GM12878 (cell line): ENCODE measurements at regions not wholly inside any gene's neighbourhood (a gene's known extent, or its start where the extent isn't known, plus 50 kb on each side); places are given as distances from the start of the nearest gene placed in this dataset.

ENCODE experiments used
- ATAC-seq: fragments of 200-7000 bp; cut with Tn5 transposase; 3 replicates; pipeline ENCODE4 v1.9.1; 2020; ENCODE audit warnings: mild to moderate bottlenecking, moderate library complexity
- BruUV-seq: library from RNA; stranded (reverse); fragments of 400-500 nt; replicated peaks from 2 replicates; lab custom pipeline; 2021; lab: Mats Ljungman, UMichigan
- CTCF ChIA-PET: fragments of 300-600 bp; sonication (Branson Sonifier 250); formaldehyde crosslinking; extraction: SDS; loops from one replicate; lab custom pipeline; 2021; ENCODE audit warnings: inconsistent platforms; lab: Yijun Ruan, JAX
- POLR2A ChIA-PET: fragments of 350-600 bp; formaldehyde crosslinking; extraction: SDS; loops from one replicate; lab custom pipeline; 2021; ENCODE audit warnings: inconsistent platforms; lab: Charles Lee
- RAD21 ChIA-PET: fragments of 300-600 bp; sonication (Branson Sonifier 250); formaldehyde crosslinking; loops from one replicate; lab custom pipeline; 2023; ENCODE audit warnings: antibody characterized with exemption; ENCODE audit not compliant: unreplicated experiment; lab: Charles Lee
- SMC1A ChIA-PET: fragments of 300-600 bp; sonication (Branson Sonifier 250); formaldehyde crosslinking; loops from one replicate; lab custom pipeline; 2023; ENCODE audit not compliant: unreplicated experiment, uncharacterized antibody; lab: Charles Lee
- DNase-seq: peaks from one replicate; pipeline ENCODE4 v3.0.0-alpha.2; 2011; ENCODE audit warnings: low read depth, low spot score
- FAIRE-seq: peaks from 3 replicates; lab custom pipeline; 2011; peaks lifted over from hg19 to GRCh38; lab: Jason Lieb, UNC
- H2AFZ ChIP-seq: 2 replicates; pipeline ENCODE4 v1.6.0; 2011; ENCODE audit warnings: low read depth, low read length, control low read depth; ENCODE audit not compliant: control insufficient read depth
- H3K27ac ChIP-seq: 2 replicates; pipeline ENCODE4 v1.5.1; 2011; ENCODE audit warnings: control low read depth; ENCODE audit not compliant: control insufficient read depth, insufficient read depth
- H3K27me3 ChIP-seq, 2 experiments: replicated peaks in 1 of 2; 2 replicates each; pipeline versions ENCODE4 v1.6.0 to v1.6.1; 2011; ENCODE audit warnings: low read length in 1 of 2; ENCODE audit not compliant: control insufficient read depth in 2 of 2, insufficient read depth in 2 of 2
- H3K36me3 ChIP-seq, 2 experiments: 2 replicates each; pipeline ENCODE4 v1.5.1; 2011; ENCODE audit warnings: low read length in 1 of 2; ENCODE audit not compliant: control insufficient read depth in 2 of 2, insufficient read depth in 2 of 2
- H3K4me1 ChIP-seq: 2 replicates; pipeline ENCODE4 v1.6.1; 2011; ENCODE audit warnings: mild to moderate bottlenecking, low read length, moderate library complexity, mixed read lengths; ENCODE audit not compliant: control insufficient read depth, insufficient read depth
- H3K4me2 ChIP-seq: 2 replicates; pipeline ENCODE4 v1.6.0; 2011; ENCODE audit warnings: control low read depth; ENCODE audit not compliant: control insufficient read depth, insufficient read depth
- H3K4me3 ChIP-seq: fragments of 200-600 bp; sonication (generic); 2 replicates; pipeline ENCODE4 v1.5.1; 2016
- H3K79me2 ChIP-seq: 2 replicates; pipeline ENCODE4 v1.6.0; 2011; ENCODE audit warnings: low read length; ENCODE audit not compliant: control insufficient read depth, insufficient read depth
- H3K9ac ChIP-seq: 2 replicates; pipeline ENCODE4 v1.8.0; 2011; ENCODE audit warnings: low read length, control low read depth, mixed read lengths; ENCODE audit not compliant: control insufficient read depth, insufficient read depth
- H3K9me3 ChIP-seq: replicated peaks from 3 replicates; pipeline ENCODE4 v1.5.1; 2011; ENCODE audit warnings: mild to moderate bottlenecking, low read length; ENCODE audit not compliant: control insufficient read depth, insufficient read depth
- H4K20me1 ChIP-seq: 2 replicates; pipeline ENCODE4 v1.6.0; 2011; ENCODE audit not compliant: control insufficient read depth, insufficient read depth
- CBFB ChIP-seq: IDR thresholded peaks from 2 replicates; pipeline ENCODE4 v1.6.1; 2016; ENCODE audit warnings: antibody characterized with exemption, low read depth
- CEBPB ChIP-seq, 2 experiments: fragments of 150-350 bp in 1 of 2; IDR thresholded peaks; 2 replicates each; pipeline ENCODE4 v1.6.1; 2012 to 2014; ENCODE audit warnings: low read depth in 2 of 2, low read length in 2 of 2, borderline replicate concordance in 1 of 2, inconsistent platforms in 1 of 2
- POLR2A ChIP-seq: IDR thresholded peaks from 2 replicates; pipeline ENCODE4 v1.6.1; 2011; ENCODE audit warnings: low read depth, mild to moderate bottlenecking, low read length
- PRDM15 ChIP-seq: fragments of 450-650 bp; formaldehyde crosslinking; IDR thresholded peaks from 2 replicates; pipeline ENCODE4 v1.4.0; 2020; ENCODE audit warnings: mild to moderate bottlenecking, moderate library complexity
- RAD51 ChIP-seq: fragments of 450-650 bp; IDR thresholded peaks from 2 replicates; pipeline ENCODE4 v1.6.1; 2016; ENCODE audit warnings: moderate library complexity, mild to moderate bottlenecking, inconsistent platforms
- REST ChIP-seq: IDR thresholded peaks from 2 replicates; pipeline ENCODE4 v1.6.1; 2012; ENCODE audit warnings: mild to moderate bottlenecking, low read depth, low read length
- SMAD1 ChIP-seq: fragments of 450-650 bp; IDR thresholded peaks from 2 replicates; pipeline ENCODE4 v1.6.1; 2018; ENCODE audit warnings: mild to moderate bottlenecking, low read depth; ENCODE audit not compliant: partially characterized antibody
- SMARCA5 ChIP-seq: fragments of 450-650 bp; IDR thresholded peaks from 2 replicates; pipeline ENCODE4 v1.6.1; 2017; ENCODE audit warnings: mild to moderate bottlenecking
- SP1 ChIP-seq: IDR thresholded peaks from one replicate; pipeline ENCODE4 v1.6.1; 2011; ENCODE audit warnings: low read depth, low read length
- SREBF2 ChIP-seq: IDR thresholded peaks from 2 replicates; pipeline ENCODE4 v1.6.1; 2012; ENCODE audit warnings: mild to moderate bottlenecking, low read length
- ZBTB40 ChIP-seq: fragments of 450-650 bp; IDR thresholded peaks from 2 replicates; pipeline ENCODE4 v1.6.1; 2016; ENCODE audit warnings: mild to moderate bottlenecking, moderate library complexity, borderline replicate concordance
- WGBS: methylation state at CpG from one replicate; pipeline ENCODE4 v1.1.6; 2016; ENCODE audit warnings: low lambda C conversion rate; ENCODE audit not compliant: insufficient replicate concordance, insufficient coverage; ENCODE audit errors: missing lambda C conversion rate; 5-methylcytosine and 5-hydroxymethylcytosine counted together
- in situ Hi-C: fragments of 300-500 bp; cut with MboI; formaldehyde crosslinking; loops from 9 replicates; pipeline ENCODE4 v1.14.3; 2018; ENCODE audit warnings: mixed read lengths
- intact Hi-C: fragments of 100-400 bp; cut with micrococcal nuclease; formaldehyde crosslinking; loops from one replicate; pipeline ENCODE4 v1.14.2; 2022; ENCODE audit not compliant: unreplicated experiment

GRCh38 chr12:30041096-30041495 lies 257.4 kb upstream of the TMTC1 start:
- intact Hi-C loops: no loop called here
- H4K20me1 ChIP-seq: no peaks in the 10 kb centered on the region
- BruUV-seq: no TSS peak
- no peaks in the 10 kb centered on the region for H3K79me2 ChIP-seq
- WGBS: 0% methylated on average over 2 of the region's 2 CpGs
- SMC1A ChIA-PET: no interaction called here
- H3K4me2 ChIP-seq: no peak overlapping the region
- no peak for TF ChIP-seq SMAD1
- no peak for TF ChIP-seq SP1
- TF ChIP-seq CBFB: no peak
- no peak for TF ChIP-seq REST
- TF ChIP-seq PRDM15 (CRISPR knock-in tag): no peak
- no peak for TF ChIP-seq SMARCA5
- no peak for TF ChIP-seq RAD51
- TF ChIP-seq CEBPB (IDR thresholded peaks at IDR 0.05; ENCODE audit: borderline replicate concordance in 1 of 2, low read depth in 2 of 2, low read length in 2 of 2): no peak
- no peak for TF ChIP-seq POLR2A
- TF ChIP-seq SREBF2: no peak
- TF ChIP-seq ZBTB40: no peak
- FAIRE-seq (no peak), ATAC-seq (no peak), DNase-seq (no peak)
- no peak overlapping the region for H2AFZ ChIP-seq
- POLR2A ChIA-PET: no interaction called here
- H3K4me3 ChIP-seq: no peak overlapping the region
- no peaks in the 10 kb centered on the region for H3K4me1 ChIP-seq
- no peaks in the 10 kb centered on the region; a peak in 1 of 4 replicates for H3K27me3 ChIP-seq
- in situ Hi-C loops: no loop called here
- no peaks in the 10 kb centered on the region for H3K9me3 ChIP-seq
- RAD21 ChIA-PET: no interaction called here
- CTCF ChIA-PET: no interaction called here
- no peaks in the 10 kb centered on the region for H3K36me3 ChIP-seq
- no peak overlapping the region for H3K9ac ChIP-seq
- no peak overlapping the region for H3K27ac ChIP-seq
